ENCODE measurements at regions not wholly inside any gene's neighbourhood (a gene's known extent, or its start where the extent isn't known, plus 50 kb on each side); places are given as distances from the start of the nearest gene placed in this dataset.

DNA sequence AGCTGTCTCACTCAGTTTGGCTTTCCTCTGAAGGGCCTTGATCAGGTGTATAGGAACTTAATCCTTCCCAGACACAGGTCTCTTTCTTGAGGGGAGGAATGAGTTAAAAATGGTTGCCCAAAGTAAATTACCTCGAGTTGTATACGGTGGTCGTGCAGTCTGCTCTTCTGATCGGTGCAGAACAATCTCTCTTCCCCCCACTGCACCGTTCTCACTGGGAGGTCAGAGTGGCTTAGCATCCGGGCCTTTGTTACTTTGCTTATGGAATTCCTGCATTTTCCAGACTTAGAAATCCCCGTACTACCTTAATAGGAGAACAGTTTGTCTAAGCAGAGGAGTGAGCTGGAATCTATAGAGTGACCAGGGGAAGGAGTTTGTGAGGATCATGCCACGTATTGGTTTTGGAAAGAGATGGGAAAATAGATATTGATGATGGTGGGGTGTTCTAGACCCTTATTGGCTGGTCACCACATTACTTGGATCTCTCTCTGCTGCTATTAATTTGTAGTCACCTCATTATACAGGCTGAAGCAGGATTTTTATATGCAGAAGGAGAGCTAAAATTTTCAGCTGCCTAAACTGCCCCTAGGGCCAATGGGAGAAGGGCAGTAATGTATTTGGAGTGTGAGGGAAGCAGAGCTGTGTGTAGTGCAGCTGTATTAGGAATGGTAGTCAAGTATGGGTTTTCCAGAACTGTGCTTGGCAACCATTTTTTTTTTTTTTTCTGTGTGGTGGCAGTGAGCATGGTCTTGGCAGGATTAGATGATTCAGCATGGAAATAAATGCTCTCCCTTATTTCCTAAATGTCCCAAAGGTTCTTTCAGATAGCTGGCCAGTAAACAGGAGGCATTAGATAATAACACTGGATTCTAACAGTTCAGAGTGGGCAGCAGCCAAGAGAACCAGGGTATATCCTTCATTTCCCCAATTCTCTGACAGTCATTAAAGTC is 81.5 kb downstream of the NDUFS5 start:
- no peak for DNase-seq (ENCODE audit: low spot score)

DNA sequence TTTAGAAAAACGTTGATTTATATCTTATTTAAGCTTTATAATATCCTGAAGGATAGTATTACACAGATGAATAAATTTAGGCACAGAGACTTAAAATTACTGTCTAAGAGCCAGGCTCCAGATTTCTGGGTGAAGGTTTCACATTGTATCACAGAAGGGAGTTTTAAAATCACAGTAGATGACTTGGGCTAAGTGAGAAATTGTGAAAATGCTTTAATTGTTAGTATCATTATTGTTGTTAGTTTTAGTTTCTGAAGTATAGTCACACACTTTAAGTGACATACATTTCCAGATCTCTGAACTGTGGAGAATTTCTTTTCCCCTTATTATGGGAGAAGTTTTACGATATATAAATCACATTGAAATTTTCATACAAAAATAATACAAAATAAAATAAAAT is 83.5 kb downstream of the NDUFS5 start:
- DNase-seq (ENCODE audit: low spot score) = no peak

DNA sequence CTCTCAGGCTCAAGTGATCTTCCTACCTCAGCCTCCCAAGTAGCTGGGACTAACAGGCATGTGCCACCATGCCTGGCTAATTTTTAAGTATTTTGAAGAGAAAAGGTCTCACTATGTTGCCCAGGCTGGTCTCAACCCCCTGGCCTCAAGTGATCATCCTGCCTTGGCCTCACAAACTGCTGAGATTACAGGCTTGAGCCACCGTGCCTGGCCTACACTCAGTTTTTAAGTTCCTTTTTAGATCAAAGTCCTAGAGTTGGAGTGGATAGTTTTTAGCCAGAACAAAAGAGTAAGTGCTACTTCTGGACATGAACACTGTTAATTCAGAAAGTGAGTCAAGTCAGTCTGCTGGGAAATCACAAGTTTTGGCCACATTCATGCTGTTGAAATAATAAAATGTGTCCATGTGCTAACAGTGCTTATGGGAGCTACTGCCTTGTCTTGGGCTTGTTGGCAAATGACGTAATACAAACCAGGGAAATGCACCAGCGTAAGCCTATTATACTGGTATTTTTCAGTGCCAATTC is 84.2 kb downstream of the NDUFS5 start:
- no peak for DNase-seq (ENCODE audit: low spot score)

DNA sequence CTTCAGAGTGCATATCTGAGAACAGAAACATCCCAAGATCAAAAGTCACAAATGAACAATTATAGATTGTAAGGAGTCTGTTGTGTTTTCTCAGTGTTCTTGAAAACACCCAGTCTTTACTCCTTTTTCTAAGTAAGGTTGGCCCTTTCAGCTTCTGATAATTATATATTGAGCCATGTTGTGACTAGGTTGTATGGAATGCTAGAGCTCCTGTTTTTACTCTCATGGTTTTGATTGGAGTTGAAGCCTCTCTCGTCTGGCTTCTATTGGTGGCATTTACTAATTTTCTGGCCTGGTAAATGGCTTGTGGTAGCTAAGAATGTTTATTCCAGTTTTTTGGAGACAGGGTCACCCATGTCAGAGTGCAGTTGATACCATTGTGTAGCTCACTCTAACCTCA is 84.7 kb downstream of the NDUFS5 start:
- DNase-seq (ENCODE audit: low spot score) = no peak

DNA sequence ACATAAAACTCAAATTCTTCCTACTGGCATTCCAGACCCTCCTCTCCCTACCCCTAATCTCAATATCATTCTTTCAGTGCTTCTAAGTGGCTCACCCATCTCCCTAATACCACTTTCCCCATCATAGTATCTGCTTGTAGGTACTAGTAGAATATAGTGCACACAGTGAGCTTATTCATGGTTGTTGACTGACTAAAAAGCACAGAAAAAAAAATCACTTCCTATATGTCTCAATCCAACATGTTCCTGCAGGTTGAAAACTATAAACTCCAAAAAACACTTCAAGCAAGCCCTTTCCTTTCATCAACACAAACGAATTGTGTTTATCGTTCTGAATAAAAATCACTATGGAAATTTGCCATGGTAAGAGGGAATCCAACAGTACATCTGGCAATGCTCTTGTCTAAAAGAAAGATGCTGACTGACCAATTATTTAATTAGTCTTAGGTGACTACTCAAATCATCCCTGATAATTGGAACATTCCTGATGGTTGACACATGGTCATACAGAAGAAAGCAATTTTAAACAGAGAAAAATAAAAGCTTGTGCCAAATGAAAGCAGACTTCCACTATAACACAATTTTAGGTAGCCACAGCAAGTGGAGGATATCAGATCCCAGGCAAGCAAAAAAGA is 87.1 kb downstream of the NDUFS5 start:
- DNase-seq (ENCODE audit: low spot score) = no peak

DNA sequence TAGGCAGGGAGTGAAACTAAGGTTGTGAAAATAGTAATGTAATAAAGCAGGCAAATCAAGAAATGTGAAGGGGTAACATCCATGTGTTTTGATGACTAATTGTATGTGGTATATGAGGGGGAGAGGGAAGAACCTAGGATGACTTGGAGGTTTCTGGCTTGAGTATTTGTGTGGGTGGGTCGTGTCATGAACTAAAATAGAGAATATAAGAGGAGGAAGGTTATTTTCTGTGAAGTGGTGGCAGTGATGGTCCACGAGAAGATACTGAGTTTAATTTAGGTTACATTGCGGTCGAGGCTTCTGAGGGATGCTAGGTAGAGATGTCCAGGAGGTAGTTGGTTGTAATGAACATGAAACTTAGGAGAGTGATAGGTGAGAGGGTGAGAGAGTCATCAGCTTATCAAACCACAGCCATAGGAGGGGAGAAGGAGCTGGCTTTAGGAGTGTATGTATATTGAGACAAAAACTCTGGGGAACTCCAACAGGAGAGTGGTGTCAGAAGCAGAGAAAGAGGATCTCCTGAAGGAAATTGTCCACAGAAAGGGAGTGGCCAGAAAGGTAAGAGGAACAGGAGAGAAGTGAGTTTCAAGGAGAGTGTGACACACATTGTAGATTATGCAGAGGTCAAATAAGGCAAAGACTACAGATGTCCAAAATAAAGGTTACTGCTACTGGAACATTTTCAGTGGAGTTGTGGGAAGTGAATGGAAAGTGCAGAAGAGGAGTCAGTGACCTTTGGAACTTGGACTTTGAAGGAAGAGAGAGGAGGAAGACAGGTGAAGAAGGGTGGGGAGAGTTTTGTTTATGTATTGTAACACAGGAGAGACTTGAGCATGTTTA is 89.0 kb upstream of the MACF1 start:
- DNase-seq (ENCODE audit: low spot score) = no peak

DNA sequence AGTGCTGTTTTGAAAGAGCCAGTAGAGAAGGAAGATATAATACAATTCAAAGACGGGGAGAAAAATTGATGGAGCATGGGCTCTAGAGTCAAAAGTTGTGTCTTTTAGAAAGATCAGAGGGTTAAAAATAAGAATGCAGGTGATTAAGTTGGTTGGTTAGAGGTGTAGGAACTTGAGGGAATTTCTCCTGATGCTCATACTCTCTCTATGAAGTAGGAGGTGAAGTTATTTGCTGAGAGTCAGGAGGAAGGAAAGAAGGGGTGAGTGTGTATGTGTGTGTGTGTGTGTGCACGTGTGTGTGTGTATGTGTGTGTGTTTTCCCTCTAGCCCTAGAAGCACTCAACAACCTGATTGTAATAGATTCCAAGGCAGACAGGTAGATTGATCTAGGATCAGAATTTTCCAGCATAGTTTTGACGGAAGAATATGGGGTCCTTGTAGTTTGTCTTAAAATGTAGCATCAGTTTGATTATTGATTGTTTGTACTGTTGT is 88.3 kb upstream of the MACF1 start:
- DNase-seq (ENCODE audit: low spot score) = no peak

DNA sequence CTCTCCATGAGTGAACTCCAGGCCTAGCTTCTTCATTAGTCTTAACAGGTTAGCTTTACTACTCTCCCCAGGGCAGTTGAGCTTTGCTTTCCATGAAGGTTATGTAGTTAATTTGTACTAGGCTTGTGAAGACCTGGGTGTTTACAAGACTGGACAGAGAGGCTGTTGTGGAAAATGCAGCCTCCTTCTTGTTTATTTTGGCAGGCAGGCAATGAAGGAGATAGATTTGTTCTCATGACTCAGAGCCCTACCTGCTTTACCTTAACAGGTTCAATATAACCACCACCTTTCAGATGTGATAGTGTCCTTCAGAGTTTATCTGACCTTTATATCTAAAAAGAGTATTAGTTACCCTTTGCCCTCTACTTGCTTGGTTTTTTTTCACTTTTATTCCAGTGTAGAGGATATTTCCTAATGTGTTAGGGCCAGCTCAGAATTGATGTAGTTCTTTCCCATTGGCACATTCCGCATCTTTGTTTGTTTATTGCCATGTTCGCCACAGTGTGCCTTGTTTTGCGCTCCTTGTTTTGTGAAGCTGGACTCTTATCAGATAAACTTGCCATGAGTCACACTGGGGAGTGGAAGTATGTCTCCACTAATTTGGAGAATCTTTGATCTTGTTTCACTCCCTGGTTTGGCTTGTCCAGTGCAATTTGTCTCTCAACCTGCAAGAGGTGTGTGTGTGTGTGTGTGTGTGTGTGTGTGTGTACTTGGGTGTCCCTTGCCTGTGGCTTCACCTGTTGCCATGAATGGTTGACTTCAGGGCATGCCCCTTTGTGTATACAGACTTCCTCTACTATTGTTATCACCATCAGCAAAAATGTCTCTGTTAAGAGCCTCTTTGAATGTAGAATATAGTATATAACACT is 87.4 kb upstream of the MACF1 start:
- no peak for DNase-seq (ENCODE audit: low spot score)

DNA sequence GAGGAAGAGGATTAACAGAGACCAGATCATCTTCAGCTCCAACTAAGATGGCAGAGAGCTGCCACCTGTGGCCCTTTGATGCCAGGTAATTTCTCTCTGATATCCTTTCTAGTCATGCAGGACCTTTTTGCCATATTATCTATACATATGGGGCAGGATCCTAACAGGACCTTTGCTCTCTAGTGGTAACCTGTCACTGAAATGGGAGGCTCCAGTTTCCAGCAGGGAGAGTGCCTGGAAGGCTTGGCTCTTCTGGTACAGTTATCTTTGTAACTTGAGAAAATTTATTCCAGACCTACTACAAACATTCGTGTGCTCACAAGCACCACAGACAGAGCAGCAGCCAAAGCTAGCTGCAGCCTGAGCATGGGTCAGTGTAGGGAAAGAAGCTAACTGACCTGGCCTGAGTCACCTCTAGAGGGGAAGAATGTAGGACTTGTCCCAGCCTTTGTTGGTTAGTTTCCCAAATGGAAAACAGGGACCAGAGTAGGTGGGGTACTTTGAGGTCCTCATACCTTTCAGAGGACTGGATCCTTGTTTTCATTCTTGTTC is 86.5 kb upstream of the MACF1 start:
- no peak for DNase-seq (ENCODE audit: low spot score)

DNA sequence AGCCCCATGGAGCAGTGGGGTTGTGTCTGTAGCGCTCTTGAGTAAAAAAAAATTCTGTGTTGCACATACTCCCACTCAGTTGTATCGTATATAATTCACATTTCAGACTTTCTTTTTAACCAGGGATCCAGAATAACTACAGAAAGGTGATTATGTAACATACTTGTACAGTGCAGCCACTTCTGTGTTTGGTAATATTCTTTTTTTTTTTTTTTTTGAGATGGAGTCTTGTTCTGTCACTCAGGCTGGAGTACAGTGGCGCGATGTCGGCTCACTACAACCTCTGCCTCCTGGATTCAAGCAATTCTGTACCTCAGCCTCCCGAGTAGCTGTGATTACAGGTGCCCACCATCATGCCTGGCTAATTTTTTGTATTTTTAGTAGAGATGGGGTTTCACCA is 82.4 kb upstream of the MACF1 start:
- no peak for DNase-seq (ENCODE audit: low spot score)

DNA sequence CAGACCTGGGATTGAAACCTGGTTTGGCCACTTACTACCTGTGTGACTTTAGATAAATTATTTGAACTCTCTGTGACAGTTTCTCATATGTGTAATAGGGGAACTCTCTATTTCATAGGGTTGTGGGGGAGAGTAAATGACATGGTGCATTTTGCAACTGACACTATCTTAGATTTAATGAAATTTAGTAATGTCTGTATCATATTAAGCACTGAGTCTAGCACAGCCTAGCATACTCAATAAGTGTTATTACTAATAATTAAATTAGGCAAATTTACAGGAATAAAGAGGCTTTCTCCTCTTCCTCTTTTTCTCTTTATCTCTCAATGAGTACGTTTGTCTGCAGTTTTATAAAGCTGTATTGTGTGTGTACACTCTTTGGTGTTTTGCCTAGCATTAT is 80.2 kb upstream of the MACF1 start:
- no peak for DNase-seq (ENCODE audit: low spot score)

DNA sequence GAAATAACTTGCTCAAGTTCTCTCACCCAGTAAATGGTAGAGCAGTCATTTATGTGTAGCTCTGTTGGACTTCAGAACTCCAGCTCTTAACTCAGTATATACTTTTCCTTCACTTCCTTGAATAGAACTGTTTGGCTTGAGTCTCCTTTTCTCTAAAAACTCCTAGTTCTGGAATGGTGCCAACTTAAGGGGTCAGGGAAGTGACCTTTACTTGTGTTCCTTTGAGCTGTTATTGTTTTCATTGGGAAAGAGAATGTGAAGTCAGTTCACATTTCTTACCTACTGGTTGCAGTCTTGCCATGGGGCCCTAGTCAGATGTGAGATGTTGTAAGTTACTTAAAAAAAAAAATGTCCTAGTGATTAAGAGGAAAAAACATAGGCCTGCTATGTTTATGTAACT is 77.0 kb upstream of the MACF1 start:
- no peak for DNase-seq (ENCODE audit: low spot score)

DNA sequence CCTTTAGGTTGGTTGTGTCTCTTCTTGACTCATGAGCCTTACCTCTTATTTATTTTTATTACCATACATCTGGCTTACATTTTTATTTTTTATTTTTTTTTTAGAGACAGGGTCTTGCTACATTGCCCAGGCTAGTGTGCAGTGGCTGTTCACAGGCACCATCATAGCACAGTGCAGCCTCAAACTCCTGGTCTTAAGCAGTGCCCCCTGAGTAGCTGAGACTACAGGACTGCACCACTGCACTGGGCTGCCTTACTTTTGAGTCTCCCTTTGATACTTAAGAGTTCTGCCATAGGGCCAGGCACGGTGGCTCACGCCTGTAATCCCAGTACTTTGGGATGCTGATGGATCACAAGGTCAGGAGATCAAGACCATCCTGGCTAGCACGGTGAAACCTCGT is 76.4 kb upstream of the MACF1 start:
- no peak for DNase-seq (ENCODE audit: low spot score)

DNA sequence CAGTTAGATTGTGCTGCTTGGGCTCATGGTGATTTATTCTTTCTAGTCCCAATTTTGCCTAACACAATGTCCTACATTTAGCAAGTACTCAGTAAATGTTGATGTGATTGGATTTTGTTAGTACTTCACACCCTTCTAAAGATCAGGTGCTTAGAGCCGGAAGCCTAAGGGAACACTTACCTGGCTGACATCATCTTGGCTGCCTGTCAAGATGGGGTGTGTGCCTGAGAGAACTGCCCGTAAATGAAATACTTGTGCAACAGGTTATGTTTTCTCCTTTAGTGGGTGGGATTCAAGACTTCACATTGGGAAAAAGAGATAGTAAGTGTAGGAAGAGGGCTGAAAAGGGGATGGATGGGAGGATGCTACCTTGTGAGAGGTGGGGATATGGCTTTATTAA is 75.5 kb upstream of the MACF1 start:
- no peak for DNase-seq (ENCODE audit: low spot score)

DNA sequence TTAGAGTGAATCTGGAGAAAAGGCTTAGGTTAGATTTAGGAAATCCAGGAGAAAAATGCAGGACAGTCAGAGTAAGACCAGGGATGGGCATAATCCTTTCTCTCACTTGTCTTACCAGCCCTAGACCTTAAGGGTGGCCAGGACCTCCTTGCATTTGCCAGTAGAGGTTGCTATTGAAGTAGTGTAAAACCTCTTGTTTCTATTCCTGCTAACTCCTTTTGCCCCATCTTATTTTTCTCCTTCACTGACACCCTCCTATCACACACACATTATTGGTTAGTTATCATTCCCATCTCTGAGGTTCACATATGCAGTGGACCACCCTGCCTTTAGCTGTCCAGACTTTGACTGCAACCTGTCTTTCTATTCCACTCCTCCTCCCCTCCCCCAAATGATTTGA is 75.0 kb upstream of the MACF1 start:
- no peak for DNase-seq (ENCODE audit: low spot score)

DNA sequence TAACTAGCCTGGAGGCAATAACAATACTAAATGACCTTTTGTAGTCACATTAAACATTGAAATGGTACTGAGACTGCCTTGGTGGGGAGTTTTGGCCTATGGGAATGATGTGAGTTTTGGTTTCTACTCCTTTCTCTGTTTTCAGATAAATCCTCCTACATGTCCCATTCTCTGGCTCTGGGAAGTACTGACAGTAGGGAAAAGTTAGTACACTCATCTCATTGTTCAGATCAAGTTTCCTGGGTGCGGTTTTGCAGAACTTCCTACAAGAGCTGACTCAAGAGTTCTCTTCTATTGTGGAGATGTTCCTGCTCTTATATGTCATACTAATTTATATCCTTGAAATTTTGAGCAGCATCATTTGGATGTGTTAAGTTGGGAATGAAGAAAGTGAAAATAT is 74.2 kb upstream of the MACF1 start:
- DNase-seq (ENCODE audit: low spot score) = no peak

DNA sequence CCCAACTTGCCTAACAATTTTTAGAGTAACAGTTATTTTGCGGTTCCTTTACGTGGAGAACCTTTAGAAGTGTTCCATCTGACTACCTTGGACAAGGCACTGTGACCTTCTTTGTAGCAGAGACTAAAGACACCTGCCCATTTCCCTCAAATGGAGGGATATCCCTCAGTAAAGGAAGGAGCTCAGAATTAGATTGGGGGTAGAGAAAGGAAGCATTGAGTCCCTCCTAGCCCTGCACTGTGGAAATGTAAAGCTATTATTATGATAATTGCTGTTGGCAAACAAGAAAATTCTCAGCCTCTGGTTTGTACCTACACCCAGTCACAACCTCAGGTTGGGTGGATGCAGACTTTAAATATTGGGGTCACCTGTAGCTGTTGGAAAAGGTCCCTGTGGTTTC is 72.6 kb upstream of the MACF1 start:
- DNase-seq (ENCODE audit: low spot score) = no peak

DNA sequence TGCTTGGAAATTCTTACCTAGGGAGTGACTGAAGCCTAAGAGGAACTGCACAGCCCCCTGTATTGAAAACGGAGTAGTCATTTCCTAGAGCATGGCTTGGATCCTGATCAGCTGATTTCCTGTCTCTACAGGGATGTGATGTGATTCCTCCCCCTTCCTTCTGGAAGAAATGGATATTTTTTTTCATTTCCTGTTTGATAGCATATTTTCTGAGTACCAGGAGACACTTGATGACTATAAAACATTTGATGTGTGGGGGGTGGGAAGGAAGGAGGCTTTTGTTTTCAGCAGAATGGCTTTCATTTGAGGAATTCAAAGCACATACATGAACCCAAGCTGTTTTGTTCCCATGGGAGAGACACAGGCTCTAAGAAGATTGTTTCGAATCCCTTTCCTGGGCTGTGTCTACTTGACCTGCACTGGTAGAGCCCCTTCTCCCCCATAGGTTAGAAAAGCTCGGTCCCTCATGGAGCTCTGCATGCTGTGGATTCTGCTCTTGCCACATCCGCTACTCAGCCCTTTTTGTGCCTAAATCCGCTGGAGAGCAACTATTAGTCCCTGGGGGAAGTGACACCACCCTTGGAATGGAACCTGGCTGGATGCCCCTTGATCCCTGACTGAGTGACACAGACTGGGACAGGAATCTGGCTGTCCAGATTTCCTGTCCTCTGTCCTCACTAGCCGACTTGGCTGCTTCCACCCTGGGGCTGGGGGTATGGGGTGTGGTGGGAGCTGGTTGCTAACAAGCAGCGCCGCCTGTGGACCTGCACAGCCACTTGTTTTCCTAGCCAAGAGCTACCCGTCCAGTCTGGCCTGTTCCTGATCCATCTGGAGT is 71.8 kb upstream of the MACF1 start:
- DNase-seq (ENCODE audit: low spot score) = peak; percentile 55

DNA sequence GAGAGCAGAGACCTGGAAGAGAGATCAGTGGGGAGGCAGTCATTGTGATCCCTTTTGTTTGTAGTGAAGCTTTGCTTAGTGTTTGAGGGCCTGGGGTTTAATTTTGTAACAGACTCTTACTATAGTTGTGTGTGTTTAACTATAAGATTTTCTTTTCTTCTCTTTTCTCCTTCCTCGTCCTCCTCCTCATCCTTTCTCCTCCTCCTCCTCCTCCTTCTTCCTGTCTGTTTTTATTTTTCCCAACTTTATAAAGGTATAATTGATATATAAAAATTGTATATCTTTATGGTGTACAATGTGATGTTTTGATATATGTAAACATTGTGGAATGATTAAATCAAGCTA is 71.2 kb upstream of the MACF1 start:
- no peak for DNase-seq (ENCODE audit: low spot score)

DNA sequence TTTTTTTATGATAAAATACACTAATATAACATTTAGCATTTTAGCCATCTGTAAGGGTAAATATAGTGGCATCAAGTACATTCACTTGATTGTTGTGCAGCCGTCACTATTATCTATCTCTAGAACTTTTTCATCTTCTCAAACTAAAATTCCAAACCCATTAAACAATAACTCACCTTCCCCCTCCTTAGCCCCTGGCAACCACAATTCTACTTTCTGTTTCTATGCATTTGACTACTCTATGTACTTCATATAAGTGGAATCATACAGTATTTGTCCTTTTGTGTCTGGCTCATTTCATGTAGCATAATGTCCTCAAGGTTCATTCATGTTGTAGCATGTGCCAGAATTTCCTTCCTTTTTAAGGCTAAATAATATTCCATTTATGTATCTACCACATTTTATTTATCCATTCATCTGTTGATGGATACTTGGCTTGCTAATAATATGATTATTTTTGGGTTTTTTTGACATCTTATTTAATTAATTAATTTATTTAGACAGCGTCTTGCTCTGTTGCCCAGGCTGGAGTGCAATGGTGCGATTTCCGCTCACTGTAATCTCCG is 69.6 kb upstream of the MACF1 start:
- no peak for DNase-seq (ENCODE audit: low spot score)
